Activated CD4-positive, alpha-beta memory T cell treated with anti-CD3 and anti-CD28 coated beads, Interleukin-2, amount 10 ng/mL, durations not matched to agents 7 days and 5 days (primary cell): ENCODE measurements at regions not wholly inside any gene's neighbourhood (a gene's known extent, or its start where the extent isn't known, plus 50 kb on each side); places are given as distances from the start of the nearest gene placed in this dataset.
"Not testable (repeated sequence)": the region's sequence is repeated elsewhere in the genome, so short reads cannot be mapped to it uniquely, and the experiment has no call there.

Source experiments
- CTCF ChIA-PET: fragments of 350-600 bp; sonication (Branson Sonifier 250); formaldehyde crosslinking; loops from one replicate; lab custom pipeline; 2021; ENCODE audit warnings: antibody characterized with exemption, inconsistent platforms; lab: Charles Lee
- POLR2A ChIA-PET: fragments of 350-600 bp; sonication (Branson Sonifier 250); formaldehyde crosslinking; loops from one replicate; lab custom pipeline; 2021; ENCODE audit warnings: antibody characterized with exemption; lab: Charles Lee
- DNase-seq: peaks from one replicate; pipeline ENCODE4 v3.0.0-alpha.2; 2020
- H3K27ac Mint-ChIP-seq: one replicate; pipeline ENCODE4 v1.8.0; 2021; ENCODE audit warnings: mild to moderate bottlenecking, mixed read lengths
- H3K27me3 Mint-ChIP-seq: one replicate; pipeline ENCODE4 v1.8.0; 2021; ENCODE audit warnings: mixed read lengths
- H3K36me3 Mint-ChIP-seq: one replicate; pipeline ENCODE4 v1.8.0; 2021; ENCODE audit warnings: low read depth, mixed read lengths
- H3K4me1 Mint-ChIP-seq: one replicate; pipeline ENCODE4 v1.8.0; 2021; ENCODE audit warnings: mixed read lengths
- H3K4me3 Mint-ChIP-seq: one replicate; pipeline ENCODE4 v1.8.0; 2021; ENCODE audit warnings: mild to moderate bottlenecking, mixed read lengths
- H3K9me3 Mint-ChIP-seq: one replicate; pipeline ENCODE4 v1.8.0; 2021; ENCODE audit warnings: mixed read lengths

GRCh38 chr4:181083757-181084361 lies 1159.3 kb upstream of the TENM3 start:
- H3K4me1 Mint-ChIP-seq = no peaks in the 10 kb centered on the region
- ChIA-PET POLR2A (no interaction called here), CTCF (no interaction called here)
- H3K27ac Mint-ChIP-seq = no peak overlapping the region
- H3K9me3 Mint-ChIP-seq = peaks cover 6% of the 10 kb centered on the region
- H3K27me3 Mint-ChIP-seq = no peaks in the 10 kb centered on the region
- no peaks in the 10 kb centered on the region for H3K36me3 Mint-ChIP-seq
- DNase-seq = no peak
- H3K4me3 Mint-ChIP-seq = no peak overlapping the region

- Mint-ChIP-seq H3K9me3 (peaks cover 9% of the 10 kb centered on the region), H3K36me3 (no peaks in the 10 kb centered on the region), H3K27me3 (no peaks in the 10 kb centered on the region), H3K27ac (no peak overlapping the region), H3K4me3 (no peak overlapping the region), H3K4me1 (no peaks in the 10 kb centered on the region)
- ChIA-PET POLR2A (no interaction called here), CTCF (no interaction called here)
- DNase-seq = no peak
Observed at GRCh38 chr4:181085557-181085956, 1157.6 kb upstream of the TENM3 start.

GRCh38 chr4:181105487-181105886 lies 1137.7 kb upstream of the TENM3 start:
- Mint-ChIP-seq H3K27me3 (no peaks in the 10 kb centered on the region), H3K27ac (no peak overlapping the region), H3K9me3 (peaks cover 3% of the 10 kb centered on the region), H3K4me3 (no peak overlapping the region), H3K36me3 (no peaks in the 10 kb centered on the region), H3K4me1 (no peaks in the 10 kb centered on the region)
- CTCF ChIA-PET = no interaction called here
- no peak for DNase-seq
- POLR2A ChIA-PET = no interaction called here

GRCh38 chr4:181106398-181106797 lies 1136.8 kb upstream of the TENM3 start:
- Mint-ChIP-seq H3K4me3 (no peak overlapping the region), H3K9me3 (peaks cover 3% of the 10 kb centered on the region), H3K27ac (no peak overlapping the region), H3K27me3 (no peaks in the 10 kb centered on the region), H3K4me1 (no peaks in the 10 kb centered on the region), H3K36me3 (no peaks in the 10 kb centered on the region)
- no peak for DNase-seq
- ChIA-PET CTCF (no interaction called here), POLR2A (no interaction called here)

GRCh38 chr4:181108237-181108636 lies 1135.0 kb upstream of the TENM3 start:
- ChIA-PET CTCF (no interaction called here), POLR2A (no interaction called here)
- H3K4me3 Mint-ChIP-seq = no peak overlapping the region
- DNase-seq = no peak
- H3K27ac Mint-ChIP-seq = no peak overlapping the region
- H3K9me3 Mint-ChIP-seq = peaks cover 3% of the 10 kb centered on the region
- H3K27me3 Mint-ChIP-seq = no peaks in the 10 kb centered on the region
- no peaks in the 10 kb centered on the region for H3K4me1 Mint-ChIP-seq
- H3K36me3 Mint-ChIP-seq = no peaks in the 10 kb centered on the region

- ChIA-PET CTCF (no interaction called here), POLR2A (no interaction called here)
- H3K36me3 Mint-ChIP-seq = no peaks in the 10 kb centered on the region
- no peak overlapping the region for H3K27ac Mint-ChIP-seq
- H3K9me3 Mint-ChIP-seq = no peaks in the 10 kb centered on the region
- no peak overlapping the region for H3K4me3 Mint-ChIP-seq
- no peak for DNase-seq
- H3K4me1 Mint-ChIP-seq = no peaks in the 10 kb centered on the region
- H3K27me3 Mint-ChIP-seq = no peaks in the 10 kb centered on the region
Observed at GRCh38 chr4:181119186-181119585, 1124.0 kb upstream of the TENM3 start.

- DNase-seq = no peak
- CTCF ChIA-PET = no interaction called here
- Mint-ChIP-seq H3K36me3 (no peaks in the 10 kb centered on the region), H3K4me1 (no peaks in the 10 kb centered on the region), H3K9me3 (no peaks in the 10 kb centered on the region), H3K27me3 (no peaks in the 10 kb centered on the region), H3K27ac (no peak overlapping the region), H3K4me3 (no peak overlapping the region)
- POLR2A ChIA-PET = no interaction called here
Observed at GRCh38 chr4:181121733-181122132, 1121.5 kb upstream of the TENM3 start.

GRCh38 chr4:181127171-181127570 lies 1116.0 kb upstream of the TENM3 start:
- H3K27me3 Mint-ChIP-seq = no peaks in the 10 kb centered on the region
- H3K4me1 Mint-ChIP-seq = no peaks in the 10 kb centered on the region
- ChIA-PET CTCF (no interaction called here), POLR2A (no interaction called here)
- DNase-seq = no peak
- H3K27ac Mint-ChIP-seq = no peak overlapping the region
- peaks cover 14% of the 10 kb centered on the region for H3K9me3 Mint-ChIP-seq
- H3K4me3 Mint-ChIP-seq = no peak overlapping the region
- H3K36me3 Mint-ChIP-seq = no peaks in the 10 kb centered on the region

- H3K4me1 Mint-ChIP-seq, POLR2A ChIA-PET, H3K4me3 Mint-ChIP-seq, CTCF ChIA-PET, DNase-seq, H3K27ac Mint-ChIP-seq, H3K27me3 Mint-ChIP-seq, H3K36me3 Mint-ChIP-seq: not testable (repeated sequence)
- H3K9me3 Mint-ChIP-seq = peaks cover 17% of the 10 kb centered on the region
Observed at GRCh38 chr4:181130317-181130716, 1112.9 kb upstream of the TENM3 start.

- no peaks in the 10 kb centered on the region for H3K36me3 Mint-ChIP-seq
- CTCF ChIA-PET = no interaction called here
- no peak overlapping the region for H3K27ac Mint-ChIP-seq
- no peaks in the 10 kb centered on the region for H3K27me3 Mint-ChIP-seq
- no peaks in the 10 kb centered on the region for H3K4me1 Mint-ChIP-seq
- POLR2A ChIA-PET = no interaction called here
- DNase-seq = no peak
- peaks cover 3% of the 10 kb centered on the region for H3K9me3 Mint-ChIP-seq
- no peak overlapping the region for H3K4me3 Mint-ChIP-seq
Observed at GRCh38 chr4:181137351-181137750, 1105.9 kb upstream of the TENM3 start.

GRCh38 chr4:181138116-181138515 lies 1105.1 kb upstream of the TENM3 start:
- Mint-ChIP-seq H3K4me1 (no peaks in the 10 kb centered on the region), H3K9me3 (peaks cover 3% of the 10 kb centered on the region), H3K36me3 (no peaks in the 10 kb centered on the region), H3K4me3 (no peak overlapping the region), H3K27ac (no peak overlapping the region), H3K27me3 (no peaks in the 10 kb centered on the region)
- no peak for DNase-seq
- POLR2A ChIA-PET = no interaction called here
- CTCF ChIA-PET = no interaction called here

- no peak for DNase-seq
- H3K4me1 Mint-ChIP-seq = no peaks in the 10 kb centered on the region
- H3K36me3 Mint-ChIP-seq = no peaks in the 10 kb centered on the region
- no peak overlapping the region for H3K4me3 Mint-ChIP-seq
- CTCF ChIA-PET = interaction anchor here (0.7 kb wide), 1 partner anchor 388 kb away, joined by 3 read pairs; no protein-coding TSS in a partner anchor
- H3K27me3 Mint-ChIP-seq = no peaks in the 10 kb centered on the region
- POLR2A ChIA-PET = no interaction called here
- H3K9me3 Mint-ChIP-seq = no peaks in the 10 kb centered on the region
- H3K27ac Mint-ChIP-seq = no peak overlapping the region
Observed at GRCh38 chr4:181140037-181140603, 1103.1 kb upstream of the TENM3 start.

GRCh38 chr4:181143250-181143854 lies 1099.8 kb upstream of the TENM3 start:
- Mint-ChIP-seq H3K4me1 (no peaks in the 10 kb centered on the region), H3K4me3 (no peak overlapping the region), H3K36me3 (no peaks in the 10 kb centered on the region), H3K27ac (no peak overlapping the region), H3K9me3 (no peaks in the 10 kb centered on the region), H3K27me3 (no peaks in the 10 kb centered on the region)
- CTCF ChIA-PET = interaction anchor here (0.7 to 1.3 kb wide), 5 partner anchors 9 to 1662 kb away, joined by 3 to 4 read pairs (median 3); no protein-coding TSS in a partner anchor
- DNase-seq = peak; percentile 68
- POLR2A ChIA-PET = no interaction called here

- no peaks in the 10 kb centered on the region for H3K36me3 Mint-ChIP-seq
- CTCF ChIA-PET = no interaction called here
- no peak for DNase-seq
- H3K27ac Mint-ChIP-seq = no peak overlapping the region
- no peaks in the 10 kb centered on the region for H3K4me1 Mint-ChIP-seq
- H3K9me3 Mint-ChIP-seq = no peaks in the 10 kb centered on the region
- no peaks in the 10 kb centered on the region for H3K27me3 Mint-ChIP-seq
- H3K4me3 Mint-ChIP-seq = no peak overlapping the region
- POLR2A ChIA-PET = no interaction called here
Observed at GRCh38 chr4:181146051-181146450, 1097.2 kb upstream of the TENM3 start.
